ENCODE measurements at regions not wholly inside any gene's neighbourhood (a gene's known extent, or its start where the extent isn't known, plus 50 kb on each side); places are given as distances from the start of the nearest gene placed in this dataset.

DNA sequence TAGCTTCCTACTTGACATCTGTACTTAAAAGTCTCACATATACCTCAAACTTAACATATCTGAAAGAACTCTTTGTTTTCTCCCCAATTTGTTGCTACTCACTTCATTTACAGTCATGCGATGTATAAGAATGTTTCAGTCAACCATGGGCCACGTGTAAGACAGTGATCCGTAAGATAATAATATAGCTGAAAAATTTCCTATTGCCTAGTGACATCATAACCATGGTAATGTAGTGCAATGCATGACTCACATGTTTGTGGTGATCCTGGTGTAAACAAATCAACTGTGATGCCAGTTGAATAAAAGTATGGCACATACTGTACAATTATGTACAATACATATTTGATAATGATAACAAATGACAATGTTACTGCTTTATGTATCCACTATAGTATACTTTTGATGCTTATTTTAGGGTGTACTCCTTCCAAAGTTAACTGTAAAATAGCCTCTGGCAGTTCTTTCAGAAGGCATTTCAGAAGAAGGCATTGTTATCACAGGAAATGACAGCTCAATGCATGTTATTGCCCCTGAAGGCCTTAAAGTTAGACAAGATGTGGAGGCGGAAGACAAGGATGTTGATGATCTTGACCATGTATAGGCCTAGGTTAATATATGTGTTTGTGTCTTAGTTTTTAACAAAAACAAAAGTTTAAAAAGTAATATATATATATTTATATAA lies 579.0 kb downstream of the EPHA7 start:
- TF ChIP-seq EZH2 (IDR thresholded peaks at IDR 0.05; ENCODE audit: low read length, unreplicated experiment) = no peak
- TF ChIP-seq, protein P1, sequence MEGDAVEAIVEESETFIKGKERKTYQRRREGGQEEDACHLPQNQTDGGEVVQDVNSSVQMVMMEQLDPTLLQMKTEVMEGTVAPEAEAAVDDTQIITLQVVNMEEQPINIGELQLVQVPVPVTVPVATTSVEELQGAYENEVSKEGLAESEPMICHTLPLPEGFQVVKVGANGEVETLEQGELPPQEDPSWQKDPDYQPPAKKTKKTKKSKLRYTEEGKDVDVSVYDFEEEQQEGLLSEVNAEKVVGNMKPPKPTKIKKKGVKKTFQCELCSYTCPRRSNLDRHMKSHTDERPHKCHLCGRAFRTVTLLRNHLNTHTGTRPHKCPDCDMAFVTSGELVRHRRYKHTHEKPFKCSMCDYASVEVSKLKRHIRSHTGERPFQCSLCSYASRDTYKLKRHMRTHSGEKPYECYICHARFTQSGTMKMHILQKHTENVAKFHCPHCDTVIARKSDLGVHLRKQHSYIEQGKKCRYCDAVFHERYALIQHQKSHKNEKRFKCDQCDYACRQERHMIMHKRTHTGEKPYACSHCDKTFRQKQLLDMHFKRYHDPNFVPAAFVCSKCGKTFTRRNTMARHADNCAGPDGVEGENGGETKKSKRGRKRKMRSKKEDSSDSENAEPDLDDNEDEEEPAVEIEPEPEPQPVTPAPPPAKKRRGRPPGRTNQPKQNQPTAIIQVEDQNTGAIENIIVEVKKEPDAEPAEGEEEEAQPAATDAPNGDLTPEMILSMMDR (conservative IDR thresholded peaks at IDR 0.05; ENCODE audit: low read depth, low read length) = no peak
- TF ChIP-seq EZH2phosphoT487 (IDR thresholded peaks at IDR 0.05; ENCODE audit: borderline replicate concordance, low read length) = no peak

All from PC-3 (cell line).